Loucy (cell line): ENCODE measurements at regions not wholly inside any gene's neighbourhood (a gene's known extent, or its start where the extent isn't known, plus 50 kb on each side); places are given as distances from the start of the nearest gene placed in this dataset.
"Not testable (repeated sequence)": the region's sequence is repeated elsewhere in the genome, so short reads cannot be mapped to it uniquely, and the experiment has no call there.

Source experiments
- H2AFZ ChIP-seq: fragments of 200-600 bp; sonication (generic); 2 replicates; pipeline ENCODE4 v1.6.0; 2016; ENCODE audit warnings: antibody characterized with exemption, mild to moderate bottlenecking, low read length, moderate library complexity
- H3F3A ChIP-seq: fragments of 200-600 bp; 2 replicates; pipeline ENCODE4 v1.6.0; 2016; ENCODE audit warnings: antibody characterized with exemption, low read depth, mild to moderate bottlenecking
- H3K27me3 ChIP-seq: fragments of 200-600 bp; sonication (generic); 2 replicates; pipeline ENCODE4 v1.6.1; 2014; ENCODE audit warnings: low read length, mild to moderate bottlenecking; ENCODE audit not compliant: insufficient read depth, poor library complexity, severe bottlenecking
- H3K36me3 ChIP-seq: fragments of 200-600 bp; sonication (generic); 2 replicates; pipeline ENCODE4 v1.6.1; 2016; ENCODE audit warnings: low read length; ENCODE audit not compliant: insufficient read depth
- H3K4me1 ChIP-seq: fragments of 200-600 bp; sonication (generic); 2 replicates; pipeline ENCODE4 v1.5.1; 2014; ENCODE audit warnings: low read length, mild to moderate bottlenecking; ENCODE audit not compliant: insufficient read depth, poor library complexity, severe bottlenecking
- H3K4me2 ChIP-seq: fragments of 200-600 bp; sonication (generic); 2 replicates; pipeline ENCODE4 v1.6.0; 2014; ENCODE audit warnings: antibody characterized with exemption, low read length, low read depth, mild to moderate bottlenecking; ENCODE audit not compliant: poor library complexity, severe bottlenecking
- H3K4me3 ChIP-seq: fragments of 200-600 bp; sonication (generic); 2 replicates; pipeline ENCODE4 v1.5.1; 2014; ENCODE audit warnings: low read length, mild to moderate bottlenecking, mixed read lengths; ENCODE audit not compliant: poor library complexity, severe bottlenecking
- H3K79me2 ChIP-seq: fragments of 200-600 bp; sonication (generic); 2 replicates; pipeline ENCODE4 v1.6.1; 2014; ENCODE audit warnings: low read length; ENCODE audit not compliant: insufficient read depth
- H3K9ac ChIP-seq: fragments of 200-600 bp; sonication (generic); 2 replicates; pipeline ENCODE4 v1.6.0; 2014; ENCODE audit warnings: mild to moderate bottlenecking, low read depth, low read length, moderate library complexity; ENCODE audit not compliant: poor library complexity, severe bottlenecking
- H3K9me2 ChIP-seq: fragments of 200-600 bp; sonication (generic); replicated peaks from 2 replicates; pipeline ENCODE4 v1.6.1; 2016; ENCODE audit warnings: low read depth, low read length, mixed read lengths
- H3K9me3 ChIP-seq: fragments of 200-600 bp; sonication (generic); 2 replicates; pipeline ENCODE4 v1.6.1; 2014; ENCODE audit warnings: mild to moderate bottlenecking, antibody characterized with exemption, low read length, low read depth; ENCODE audit not compliant: insufficient read depth
- H4K20me1 ChIP-seq: fragments of 200-600 bp; sonication (generic); 2 replicates; pipeline ENCODE4 v1.6.0; 2014; ENCODE audit warnings: antibody characterized with exemption, low read length, mild to moderate bottlenecking; ENCODE audit not compliant: insufficient read depth, poor library complexity, severe bottlenecking
- CTCF ChIP-seq: fragments of 200-600 bp; sonication (generic); conservative IDR thresholded peaks from 2 replicates; pipeline ENCODE4 v1.5.1; 2014; ENCODE audit warnings: mild to moderate bottlenecking, antibody characterized with exemption, low read length
- EZH2phosphoT487 ChIP-seq: fragments of 200-600 bp; IDR thresholded peaks from 2 replicates; pipeline ENCODE4 v1.6.1; 2018; ENCODE audit warnings: antibody characterized with exemption, mild to moderate bottlenecking, moderate library complexity, borderline replicate concordance

- Histone ChIP-seq H3K9me2 (no peaks in the 10 kb centered on the region), H2AFZ (no peak overlapping the region), H3K4me3 (no peak overlapping the region), H3K9ac (no peak overlapping the region), H4K20me1 (no peaks in the 10 kb centered on the region), H3K27me3 (no peaks in the 10 kb centered on the region), H3K79me2 (no peaks in the 10 kb centered on the region), H3F3A (no peaks in the 10 kb centered on the region), H3K4me1 (no peaks in the 10 kb centered on the region), H3K36me3 (no peaks in the 10 kb centered on the region), H3K4me2 (no peak overlapping the region), H3K9me3 (no peaks in the 10 kb centered on the region)
- TF ChIP-seq EZH2phosphoT487 (no peak), CTCF (no peak)
Measured at GRCh38 chr12:3427956-3428355, 63.0 kb upstream of the PRMT8 start.

GRCh38 chr12:3428631-3429030 is 62.4 kb upstream of the PRMT8 start:
- no peaks in the 10 kb centered on the region for H3F3A ChIP-seq
- H3K27me3 ChIP-seq: no peaks in the 10 kb centered on the region
- H3K4me1 ChIP-seq: no peaks in the 10 kb centered on the region
- no peaks in the 10 kb centered on the region for H3K36me3 ChIP-seq
- no peaks in the 10 kb centered on the region for H4K20me1 ChIP-seq
- H3K9me2 ChIP-seq: no peaks in the 10 kb centered on the region
- H3K9ac ChIP-seq: no peak overlapping the region
- no peak overlapping the region for H2AFZ ChIP-seq
- H3K4me3 ChIP-seq: no peak overlapping the region
- no peak overlapping the region for H3K4me2 ChIP-seq
- H3K9me3 ChIP-seq: no peaks in the 10 kb centered on the region
- TF ChIP-seq EZH2phosphoT487 (no peak), CTCF (no peak)
- no peaks in the 10 kb centered on the region for H3K79me2 ChIP-seq

- H3K79me2 ChIP-seq, H3K9me3 ChIP-seq, H3K4me3 ChIP-seq, H3K9me2 ChIP-seq, H3F3A ChIP-seq, H2AFZ ChIP-seq, H3K36me3 ChIP-seq, H3K4me1 ChIP-seq, H4K20me1 ChIP-seq, H3K9ac ChIP-seq, H3K27me3 ChIP-seq, H3K4me2 ChIP-seq: not testable (repeated sequence)
Measured at GRCh38 chr12:3429523-3429922, 61.5 kb upstream of the PRMT8 start.

GRCh38 chr12:3431686-3432085 is 59.3 kb upstream of the PRMT8 start:
- H4K20me1 ChIP-seq: no peaks in the 10 kb centered on the region
- H3K79me2 ChIP-seq: no peaks in the 10 kb centered on the region
- H3K4me2 ChIP-seq: no peak overlapping the region
- H3F3A ChIP-seq: no peaks in the 10 kb centered on the region
- TF ChIP-seq EZH2phosphoT487: no peak
- no peaks in the 10 kb centered on the region for H3K36me3 ChIP-seq
- H2AFZ ChIP-seq: peak overlapping the region; percentile 27; the same call in 1 of the 2 replicates
- H3K9me3 ChIP-seq: no peaks in the 10 kb centered on the region
- no peak overlapping the region for H3K4me3 ChIP-seq
- no peaks in the 10 kb centered on the region for H3K4me1 ChIP-seq
- no peaks in the 10 kb centered on the region for H3K27me3 ChIP-seq
- H3K9ac ChIP-seq: no peak overlapping the region
- no peaks in the 10 kb centered on the region for H3K9me2 ChIP-seq
